Brain microvascular endothelial cell (primary cell): ENCODE measurements at regions not wholly inside any gene's neighbourhood (a gene's known extent, or its start where the extent isn't known, plus 50 kb on each side); places are given as distances from the start of the nearest gene placed in this dataset.

Experiments
- DNase-seq: peaks from one replicate; pipeline ENCODE4 v3.0.0-alpha.2; 2020
- H3K27ac ChIP-seq: fragments of 250-450 bp; sonication (Bioruptor Pico); 2 replicates; pipeline ENCODE4 v1.5.1; 2020; ENCODE audit warnings: mild to moderate bottlenecking, moderate library complexity
- H3K27me3 ChIP-seq: fragments of 250-450 bp; sonication (Bioruptor Pico); replicated peaks from 2 replicates; pipeline ENCODE4 v1.5.1; 2020; ENCODE audit warnings: mild to moderate bottlenecking
- H3K36me3 ChIP-seq: fragments of 250-450 bp; sonication (Bioruptor Pico); replicated peaks from 2 replicates; pipeline ENCODE4 v1.5.1; 2020; ENCODE audit warnings: mild to moderate bottlenecking
- H3K4me3 ChIP-seq: 2 replicates; pipeline ENCODE4 v1.5.1; 2011; ENCODE audit warnings: low read depth, mild to moderate bottlenecking, control low read depth, low read length, moderate library complexity
- CTCF ChIP-seq: IDR thresholded peaks from 2 replicates; pipeline ENCODE4 v1.5.1; 2011; ENCODE audit warnings: low read depth, mild to moderate bottlenecking, moderate library complexity, low read length, control low read depth, inconsistent platforms; ENCODE audit errors: missing control alignments
- in situ Hi-C: cut with HindIII; loops from 2 replicates; pipeline ENCODE4 v1.10.0; 2017; ENCODE audit warnings: low sequenced_read_pairs, low pct_ligation_motif_present

GRCh38 chr17:74011966-74012365 is 191.5 kb upstream of the RPL38 start:
- DNase-seq = no peak
- no peak for TF ChIP-seq CTCF
- no peak overlapping the region for H3K4me3 ChIP-seq
- H3K27me3 ChIP-seq = no peaks in the 10 kb centered on the region
- in situ Hi-C loops = no loop called here
- H3K36me3 ChIP-seq = no peaks in the 10 kb centered on the region
- no peak overlapping the region for H3K27ac ChIP-seq

GRCh38 chr17:74012465-74012864 is 191.0 kb upstream of the RPL38 start:
- H3K4me3 ChIP-seq = no peak overlapping the region
- in situ Hi-C loops = no loop called here
- H3K36me3 ChIP-seq = no peaks in the 10 kb centered on the region
- no peak for TF ChIP-seq CTCF
- H3K27ac ChIP-seq = no peak overlapping the region
- DNase-seq = no peak
- no peaks in the 10 kb centered on the region for H3K27me3 ChIP-seq

GRCh38 chr17:74015316-74015715 is 188.2 kb upstream of the RPL38 start:
- in situ Hi-C loops = no loop called here
- Histone ChIP-seq H3K36me3 (no peaks in the 10 kb centered on the region), H3K4me3 (no peak overlapping the region), H3K27me3 (no peaks in the 10 kb centered on the region), H3K27ac (no peak overlapping the region)
- DNase-seq = no peak
- no peak for TF ChIP-seq CTCF

- no peaks in the 10 kb centered on the region for H3K36me3 ChIP-seq
- DNase-seq = no peak
- TF ChIP-seq CTCF = no peak
- in situ Hi-C loops = no loop called here
- H3K4me3 ChIP-seq = no peak overlapping the region
- no peaks in the 10 kb centered on the region for H3K27me3 ChIP-seq
- H3K27ac ChIP-seq = no peak overlapping the region
Observed at GRCh38 chr17:74015990-74016389, 187.5 kb upstream of the RPL38 start.

- in situ Hi-C loops = no loop called here
- Histone ChIP-seq H3K36me3 (no peaks in the 10 kb centered on the region), H3K4me3 (no peak overlapping the region), H3K27ac (no peak overlapping the region), H3K27me3 (no peaks in the 10 kb centered on the region)
- DNase-seq = no peak
- no peak for TF ChIP-seq CTCF
Observed at GRCh38 chr17:74016461-74016860, 187.0 kb upstream of the RPL38 start.

GRCh38 chr17:74017466-74017865 is 186.0 kb upstream of the RPL38 start:
- no peaks in the 10 kb centered on the region for H3K27me3 ChIP-seq
- no peak for TF ChIP-seq CTCF
- in situ Hi-C loops = no loop called here

More at GRCh38 chr17:74017466-74017865, 186.0 kb upstream of the RPL38 start:
- H3K36me3 ChIP-seq = no peaks in the 10 kb centered on the region
- H3K4me3 ChIP-seq = no peak overlapping the region
- H3K27ac ChIP-seq = no peak overlapping the region
- DNase-seq = no peak
